SU-DHL-6 (cell line): ENCODE measurements at regions not wholly inside any gene's neighbourhood (a gene's known extent, or its start where the extent isn't known, plus 50 kb on each side); places are given as distances from the start of the nearest gene placed in this dataset.

Experiments
- EZH2phosphoT487 ChIP-seq: fragments of 200-600 bp; sonication (generic), shearing (Covaris generic); conservative IDR thresholded peaks from 2 replicates; pipeline ENCODE4 v1.6.1; 2018; ENCODE audit warnings: mild to moderate bottlenecking, antibody characterized with exemption, low read length, moderate library complexity, mixed read lengths
- TF ChIP-seq, protein P1 (sequence below): fragments of 200-600 bp; sonication (generic); IDR thresholded peaks from one replicate; pipeline ENCODE4 v1.5.1; 2017; ENCODE audit warnings: antibody characterized with exemption, mild to moderate bottlenecking, low read length, moderate library complexity; ENCODE audit not compliant: insufficient read depth, poor library complexity, severe bottlenecking

- TF ChIP-seq, protein P1, sequence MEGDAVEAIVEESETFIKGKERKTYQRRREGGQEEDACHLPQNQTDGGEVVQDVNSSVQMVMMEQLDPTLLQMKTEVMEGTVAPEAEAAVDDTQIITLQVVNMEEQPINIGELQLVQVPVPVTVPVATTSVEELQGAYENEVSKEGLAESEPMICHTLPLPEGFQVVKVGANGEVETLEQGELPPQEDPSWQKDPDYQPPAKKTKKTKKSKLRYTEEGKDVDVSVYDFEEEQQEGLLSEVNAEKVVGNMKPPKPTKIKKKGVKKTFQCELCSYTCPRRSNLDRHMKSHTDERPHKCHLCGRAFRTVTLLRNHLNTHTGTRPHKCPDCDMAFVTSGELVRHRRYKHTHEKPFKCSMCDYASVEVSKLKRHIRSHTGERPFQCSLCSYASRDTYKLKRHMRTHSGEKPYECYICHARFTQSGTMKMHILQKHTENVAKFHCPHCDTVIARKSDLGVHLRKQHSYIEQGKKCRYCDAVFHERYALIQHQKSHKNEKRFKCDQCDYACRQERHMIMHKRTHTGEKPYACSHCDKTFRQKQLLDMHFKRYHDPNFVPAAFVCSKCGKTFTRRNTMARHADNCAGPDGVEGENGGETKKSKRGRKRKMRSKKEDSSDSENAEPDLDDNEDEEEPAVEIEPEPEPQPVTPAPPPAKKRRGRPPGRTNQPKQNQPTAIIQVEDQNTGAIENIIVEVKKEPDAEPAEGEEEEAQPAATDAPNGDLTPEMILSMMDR = no peak
- no peak for TF ChIP-seq EZH2phosphoT487
Measured at GRCh38 chr22:27262361-27262760, 539.2 kb downstream of the MN1 start.
